GM19025 (cell line): ENCODE measurements at regions not wholly inside any gene's neighbourhood (a gene's known extent, or its start where the extent isn't known, plus 50 kb on each side); places are given as distances from the start of the nearest gene placed in this dataset.
"Not testable (repeated sequence)": the region's sequence is repeated elsewhere in the genome, so short reads cannot be mapped to it uniquely, and the experiment has no call there.

Experiments used
- ATAC-seq: cut with Tn5 transposase; IDR thresholded peaks from one replicate; pipeline ENCODE4 v1.9.1; 2021; ENCODE audit warnings: mild to moderate bottlenecking, low read depth, moderate library complexity; ENCODE audit not compliant: unreplicated experiment

GRCh38 chr3:188964957-188965356 lies 206.8 kb upstream of the TPRG1 start:
- no peak for ATAC-seq

- no peak for ATAC-seq
Measured at GRCh38 chr3:188972310-188972709, 199.5 kb upstream of the TPRG1 start.

- ATAC-seq, result no peak
Measured at GRCh38 chr3:188974856-188975599, 196.7 kb upstream of the TPRG1 start.

- no peak for ATAC-seq
Measured at GRCh38 chr3:188975600-188976314, 196.0 kb upstream of the TPRG1 start.

GRCh38 chr3:188976407-188976806 lies 195.4 kb upstream of the TPRG1 start:
- ATAC-seq, result no peak

- ATAC-seq, result no peak
Measured at GRCh38 chr3:188978421-188979171, 193.2 kb upstream of the TPRG1 start.

- ATAC-seq, result no peak
Measured at GRCh38 chr3:188979248-188979647, 192.5 kb upstream of the TPRG1 start.

- ATAC-seq, result no peak
Measured at GRCh38 chr3:188979669-188980310, 192.0 kb upstream of the TPRG1 start.

GRCh38 chr3:188993181-188993580 lies 178.6 kb upstream of the TPRG1 start:
- no peak for ATAC-seq

GRCh38 chr3:189001559-189001958 lies 170.2 kb upstream of the TPRG1 start:
- ATAC-seq, result no peak

- no peak for ATAC-seq
Measured at GRCh38 chr3:189003410-189003809, 168.4 kb upstream of the TPRG1 start.

- no peak for ATAC-seq
Measured at GRCh38 chr3:189013224-189013888, 158.4 kb upstream of the TPRG1 start.

GRCh38 chr3:189014526-189014925 lies 157.2 kb upstream of the TPRG1 start:
- ATAC-seq, result no peak

- not testable (repeated sequence) for ATAC-seq
Measured at GRCh38 chr3:189022576-189023466, 148.9 kb upstream of the TPRG1 start.

- ATAC-seq, result no peak
Measured at GRCh38 chr3:189025866-189026265, 145.9 kb upstream of the TPRG1 start.

GRCh38 chr3:189027626-189028155 lies 144.1 kb upstream of the TPRG1 start:
- ATAC-seq, result no peak

GRCh38 chr3:189038773-189039745 lies 132.7 kb upstream of the TPRG1 start:
- no peak for ATAC-seq
